ENCODE measurements at regions not wholly inside any gene's neighbourhood (a gene's known extent, or its start where the extent isn't known, plus 50 kb on each side); places are given as distances from the start of the nearest gene placed in this dataset.

DNA sequence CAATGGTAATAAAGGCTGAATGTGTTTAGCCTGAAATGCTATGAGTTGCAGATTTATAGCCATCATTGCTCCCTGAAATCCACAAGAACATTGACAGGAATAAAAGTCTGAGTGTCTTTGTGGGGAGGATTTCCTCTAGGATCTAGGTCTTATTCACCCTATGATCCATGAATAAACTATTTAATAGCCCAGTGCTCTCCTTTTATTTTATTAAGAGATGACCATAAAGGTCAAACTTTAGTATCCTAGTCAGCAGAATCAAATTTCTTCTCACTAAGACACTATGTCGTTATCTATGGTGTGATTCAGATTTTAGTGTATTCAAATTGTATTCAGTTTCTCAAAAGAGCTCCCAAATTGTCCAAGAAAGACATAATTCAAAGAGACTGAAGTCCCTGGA is 67.8 kb upstream of the AKR1E2 start:
- DNase-seq (no peak), ATAC-seq (ENCODE audit: insufficient read depth, low read depth) (no peak)
- Histone ChIP-seq H3K9me3 (ENCODE audit: insufficient read depth, low read length, severe bottlenecking) (no peaks in the 10 kb centered on the region), H2AFZ (ENCODE audit: low read depth, low read length) (no peak overlapping the region), H4K20me1 (ENCODE audit: insufficient read depth, low read length) (no peaks in the 10 kb centered on the region), H3K27me3 (ENCODE audit: insufficient read depth, low read length, poor library complexity) (no peaks in the 10 kb centered on the region), H3K36me3 (ENCODE audit: insufficient read depth, low read length) (no peaks in the 10 kb centered on the region), H3K4me2 (ENCODE audit: insufficient read depth, low read length) (no peak overlapping the region), H3K4me1 (ENCODE audit: insufficient read depth, low read length) (no peaks in the 10 kb centered on the region), H3K79me2 (ENCODE audit: insufficient read depth, low read length) (no peaks in the 10 kb centered on the region), H3K4me3 (ENCODE audit: low read depth in 1 of 2, low read length in 2 of 2) (no peak overlapping the region), H3K9ac (ENCODE audit: low read depth, low read length) (no peak overlapping the region), H3K27ac (ENCODE audit: low read length) (no peak overlapping the region)
- TF ChIP-seq, protein P1, sequence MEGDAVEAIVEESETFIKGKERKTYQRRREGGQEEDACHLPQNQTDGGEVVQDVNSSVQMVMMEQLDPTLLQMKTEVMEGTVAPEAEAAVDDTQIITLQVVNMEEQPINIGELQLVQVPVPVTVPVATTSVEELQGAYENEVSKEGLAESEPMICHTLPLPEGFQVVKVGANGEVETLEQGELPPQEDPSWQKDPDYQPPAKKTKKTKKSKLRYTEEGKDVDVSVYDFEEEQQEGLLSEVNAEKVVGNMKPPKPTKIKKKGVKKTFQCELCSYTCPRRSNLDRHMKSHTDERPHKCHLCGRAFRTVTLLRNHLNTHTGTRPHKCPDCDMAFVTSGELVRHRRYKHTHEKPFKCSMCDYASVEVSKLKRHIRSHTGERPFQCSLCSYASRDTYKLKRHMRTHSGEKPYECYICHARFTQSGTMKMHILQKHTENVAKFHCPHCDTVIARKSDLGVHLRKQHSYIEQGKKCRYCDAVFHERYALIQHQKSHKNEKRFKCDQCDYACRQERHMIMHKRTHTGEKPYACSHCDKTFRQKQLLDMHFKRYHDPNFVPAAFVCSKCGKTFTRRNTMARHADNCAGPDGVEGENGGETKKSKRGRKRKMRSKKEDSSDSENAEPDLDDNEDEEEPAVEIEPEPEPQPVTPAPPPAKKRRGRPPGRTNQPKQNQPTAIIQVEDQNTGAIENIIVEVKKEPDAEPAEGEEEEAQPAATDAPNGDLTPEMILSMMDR (IDR thresholded peaks at IDR 0.05; ENCODE audit: borderline replicate concordance, extremely low read depth, low read length, poor library complexity, severe bottlenecking): no peak
- TF ChIP-seq EZH2 (IDR thresholded peaks at IDR 0.05; ENCODE audit: borderline replicate concordance, low read depth, low read length, severe bottlenecking): no peak

GRCh38 chr10:4755286-4755989 is 70.6 kb upstream of the AKR1E2 start:
- Histone ChIP-seq H3K9me3 (ENCODE audit: insufficient read depth, low read length, severe bottlenecking) (no peaks in the 10 kb centered on the region), H3K4me3 (ENCODE audit: low read depth in 1 of 2, low read length in 2 of 2) (no peak overlapping the region), H3K9ac (ENCODE audit: low read depth, low read length) (no peak overlapping the region), H3K4me1 (ENCODE audit: insufficient read depth, low read length) (no peaks in the 10 kb centered on the region), H3K36me3 (ENCODE audit: insufficient read depth, low read length) (no peaks in the 10 kb centered on the region), H2AFZ (ENCODE audit: low read depth, low read length) (no peak overlapping the region), H4K20me1 (ENCODE audit: insufficient read depth, low read length) (no peaks in the 10 kb centered on the region), H3K79me2 (ENCODE audit: insufficient read depth, low read length) (no peaks in the 10 kb centered on the region), H3K27me3 (ENCODE audit: insufficient read depth, low read length, poor library complexity) (no peaks in the 10 kb centered on the region), H3K27ac (ENCODE audit: low read length) (no peak overlapping the region), H3K4me2 (ENCODE audit: insufficient read depth, low read length) (no peak overlapping the region)
- no peak for TF ChIP-seq EZH2 (IDR thresholded peaks at IDR 0.05; ENCODE audit: borderline replicate concordance, low read depth, low read length, severe bottlenecking)
- TF ChIP-seq, protein P1 (IDR thresholded peaks at IDR 0.05; ENCODE audit: borderline replicate concordance, extremely low read depth, low read length, poor library complexity, severe bottlenecking): no peak
- no peak for DNase-seq
- no peak for ATAC-seq (ENCODE audit: insufficient read depth, low read depth)

DNA sequence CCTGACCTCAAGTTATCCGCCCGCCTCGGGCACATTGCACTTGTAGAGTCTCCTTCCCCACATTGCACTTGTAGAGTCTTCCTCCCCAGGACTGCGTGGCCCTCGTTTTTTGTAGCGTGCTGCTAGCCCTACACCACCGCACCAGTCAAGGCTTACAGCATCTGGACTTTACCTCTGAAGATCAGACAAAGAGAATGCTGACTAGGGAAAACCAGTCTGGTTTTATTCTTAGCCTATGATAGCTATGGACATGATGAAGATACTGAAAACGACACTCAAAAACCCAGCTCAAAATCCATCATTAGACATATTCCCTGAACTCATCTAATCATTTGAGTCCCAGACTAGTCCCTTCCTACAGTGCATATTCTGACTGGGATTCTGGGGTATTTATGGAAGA is 71.9 kb upstream of the AKR1E2 start:
- no peaks in the 10 kb centered on the region for H3K36me3 ChIP-seq (ENCODE audit: insufficient read depth, low read length)
- no peak for ATAC-seq (ENCODE audit: insufficient read depth, low read depth)
- H3K4me3 ChIP-seq (ENCODE audit: low read depth in 1 of 2, low read length in 2 of 2): no peak overlapping the region
- no peak overlapping the region for H3K9ac ChIP-seq (ENCODE audit: low read depth, low read length)
- no peaks in the 10 kb centered on the region for H3K79me2 ChIP-seq (ENCODE audit: insufficient read depth, low read length)
- DNase-seq: no peak
- no peak overlapping the region for H3K27ac ChIP-seq (ENCODE audit: low read length)
- H3K4me1 ChIP-seq (ENCODE audit: insufficient read depth, low read length): no peaks in the 10 kb centered on the region
- no peaks in the 10 kb centered on the region for H4K20me1 ChIP-seq (ENCODE audit: insufficient read depth, low read length)
- no peaks in the 10 kb centered on the region for H3K9me3 ChIP-seq (ENCODE audit: insufficient read depth, low read length, severe bottlenecking)
- no peak overlapping the region for H3K4me2 ChIP-seq (ENCODE audit: insufficient read depth, low read length)
- no peaks in the 10 kb centered on the region for H3K27me3 ChIP-seq (ENCODE audit: insufficient read depth, low read length, poor library complexity)
- TF ChIP-seq, protein P1 (IDR thresholded peaks at IDR 0.05; ENCODE audit: borderline replicate concordance, extremely low read depth, low read length, poor library complexity, severe bottlenecking): no peak
- TF ChIP-seq EZH2 (IDR thresholded peaks at IDR 0.05; ENCODE audit: borderline replicate concordance, low read depth, low read length, severe bottlenecking): no peak
- no peak overlapping the region for H2AFZ ChIP-seq (ENCODE audit: low read depth, low read length)

All from DND-41 (cell line).